ENCODE measurements at regions not wholly inside any gene's neighbourhood (a gene's known extent, or its start where the extent isn't known, plus 50 kb on each side); places are given as distances from the start of the nearest gene placed in this dataset.
"Not testable (repeated sequence)": the region's sequence is repeated elsewhere in the genome, so short reads cannot be mapped to it uniquely, and the experiment has no call there.

GRCh38 chr18:57879924-57880323, 76.8 kb upstream of the ATP8B1 start:
- not testable (repeated sequence) for DNase-seq

- no peak for DNase-seq
Measured at GRCh38 chr18:57869221-57869620, 66.1 kb upstream of the ATP8B1 start.

GRCh38 chr18:57866355-57866754, 63.2 kb upstream of the ATP8B1 start:
- no peak for DNase-seq

GRCh38 chr18:57864615-57865121, 61.6 kb upstream of the ATP8B1 start:
- DNase-seq: no peak

GRCh38 chr18:57863706-57864105, 60.6 kb upstream of the ATP8B1 start:
- DNase-seq: no peak

GRCh38 chr18:57859314-57859713, 56.2 kb upstream of the ATP8B1 start:
- no peak for DNase-seq

- DNase-seq: no peak
Measured at GRCh38 chr18:57856557-57857280, 53.6 kb upstream of the ATP8B1 start.

GRCh38 chr18:57856128-57856527, 53.0 kb upstream of the ATP8B1 start:
- no peak for DNase-seq

GRCh38 chr18:57855551-57855950, 52.4 kb upstream of the ATP8B1 start:
- DNase-seq: no peak

GRCh38 chr18:57854726-57855125, 51.6 kb upstream of the ATP8B1 start:
- DNase-seq: no peak

GRCh38 chr18:57853864-57854263, 50.7 kb upstream of the ATP8B1 start:
- DNase-seq: no peak

- no peak for DNase-seq
Measured at GRCh38 chr18:57853133-57853532, 50.0 kb upstream of the ATP8B1 start.

All from NCI-H446 treated with DMSO at 0.1 percent for 48 hours (cell line).